CD1c-positive myeloid dendritic cell (primary cell): ENCODE measurements at regions not wholly inside any gene's neighbourhood (a gene's known extent, or its start where the extent isn't known, plus 50 kb on each side); places are given as distances from the start of the nearest gene placed in this dataset.
"Not testable (repeated sequence)": the region's sequence is repeated elsewhere in the genome, so short reads cannot be mapped to it uniquely, and the experiment has no call there.

Experiments used
- DNase-seq: peaks from one replicate; pipeline ENCODE4 v3.0.0-alpha.2; 2016; ENCODE audit errors: extremely low spot score

DNA sequence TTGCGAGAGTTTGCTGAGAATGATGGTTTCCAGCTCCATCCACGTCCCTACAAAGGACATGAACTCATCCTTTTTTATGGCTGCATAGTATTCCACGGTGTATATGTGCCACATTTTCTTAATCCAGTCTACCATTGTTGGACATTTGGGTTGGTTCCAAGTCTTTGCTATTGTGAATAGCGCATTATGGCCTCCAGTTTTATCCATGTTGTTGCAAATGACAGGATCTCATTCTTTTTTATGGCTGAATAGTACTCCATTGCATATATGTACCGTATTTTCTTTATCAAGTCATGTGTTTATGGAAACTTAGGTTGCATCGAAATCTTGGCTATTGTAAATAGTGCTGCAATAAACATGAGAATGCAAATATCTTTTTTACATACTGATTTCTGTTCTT, 266.1 kb upstream of the STXBP6 start:
- DNase-seq, result not testable (repeated sequence)

DNA sequence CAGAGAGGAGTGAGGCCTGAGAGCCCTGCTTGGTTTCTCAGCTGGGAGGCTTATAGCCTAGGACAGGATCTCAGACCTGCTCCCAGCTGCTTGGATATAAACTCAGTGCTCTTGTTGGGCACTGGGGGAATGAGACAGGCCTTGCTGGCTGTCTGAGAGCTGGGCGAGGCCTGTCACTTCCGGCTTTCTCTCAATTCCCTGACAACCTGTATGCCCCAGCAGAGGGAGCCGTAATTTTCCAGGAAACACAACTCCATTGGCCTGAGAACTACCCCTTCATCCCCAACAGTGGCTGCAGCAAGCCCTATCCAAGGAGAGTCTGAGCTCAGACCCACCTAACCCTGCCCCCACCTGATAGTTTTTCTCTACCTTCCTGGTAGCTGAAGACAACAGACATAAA, 258.3 kb upstream of the STXBP6 start:
- DNase-seq, result no peak

GRCh38 chr14:25303934-25304333, 254.0 kb upstream of the STXBP6 start:
- DNase-seq, result no peak

DNA sequence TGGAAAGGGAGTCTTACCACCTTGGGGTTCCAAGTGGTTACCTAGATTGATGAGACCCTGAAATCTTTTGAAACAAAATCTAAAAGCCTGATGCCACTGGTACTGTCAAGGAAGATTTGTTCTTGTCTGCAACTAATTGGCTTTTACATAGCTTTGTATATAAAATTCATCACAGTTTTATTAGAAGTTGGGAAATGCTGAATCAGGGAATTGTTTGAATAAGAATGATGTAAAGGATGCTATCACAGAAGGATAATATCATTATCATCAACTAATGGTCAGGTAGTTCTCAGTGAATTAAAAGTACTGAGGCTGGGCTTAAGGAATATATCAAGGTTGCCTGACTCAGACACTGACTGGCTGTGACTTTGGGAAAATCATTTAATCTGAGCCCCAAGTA, 248.3 kb upstream of the STXBP6 start:
- DNase-seq, result no peak

GRCh38 chr14:25290154-25290553, 240.2 kb upstream of the STXBP6 start:
- DNase-seq, result not testable (repeated sequence)

DNA sequence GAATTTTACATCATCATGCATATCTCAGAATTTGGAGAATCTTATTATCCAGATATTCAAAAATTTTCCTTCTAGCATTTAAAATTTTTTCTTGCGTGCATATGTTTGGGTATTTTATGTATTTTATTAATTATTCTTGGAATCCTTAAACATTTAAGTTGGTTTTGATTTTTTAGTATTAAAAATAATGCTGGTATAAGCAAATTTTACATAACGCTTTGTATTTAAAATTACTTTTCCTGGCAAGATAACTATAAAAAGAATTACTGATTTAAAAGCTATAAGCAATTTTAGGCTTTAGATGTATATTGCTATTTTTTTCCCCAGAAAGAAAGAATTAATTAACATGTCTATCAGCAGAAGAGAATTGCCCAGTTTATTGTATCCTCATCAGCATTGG, 224.6 kb upstream of the STXBP6 start:
- DNase-seq, result no peak

DNA sequence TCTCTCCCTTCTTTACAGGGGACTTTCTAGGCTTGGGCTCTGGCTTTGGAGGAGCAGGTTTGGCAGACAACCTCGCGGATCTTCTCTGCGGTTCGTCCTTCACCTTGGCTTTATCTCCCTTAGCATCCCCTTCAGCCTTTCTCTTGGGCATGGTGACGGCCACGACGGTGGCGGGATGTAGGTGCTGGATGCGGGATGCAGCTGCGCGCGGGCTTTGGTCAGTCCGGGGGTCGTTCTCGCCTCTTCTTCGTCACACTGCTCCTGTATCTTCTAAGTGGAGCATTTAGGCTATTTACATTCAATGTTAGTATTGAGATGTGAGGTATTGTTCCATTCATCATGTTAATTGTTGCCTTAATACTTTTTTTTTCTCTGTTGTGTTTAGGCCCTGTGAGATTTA, 217.2 kb upstream of the STXBP6 start:
- no peak for DNase-seq

DNA sequence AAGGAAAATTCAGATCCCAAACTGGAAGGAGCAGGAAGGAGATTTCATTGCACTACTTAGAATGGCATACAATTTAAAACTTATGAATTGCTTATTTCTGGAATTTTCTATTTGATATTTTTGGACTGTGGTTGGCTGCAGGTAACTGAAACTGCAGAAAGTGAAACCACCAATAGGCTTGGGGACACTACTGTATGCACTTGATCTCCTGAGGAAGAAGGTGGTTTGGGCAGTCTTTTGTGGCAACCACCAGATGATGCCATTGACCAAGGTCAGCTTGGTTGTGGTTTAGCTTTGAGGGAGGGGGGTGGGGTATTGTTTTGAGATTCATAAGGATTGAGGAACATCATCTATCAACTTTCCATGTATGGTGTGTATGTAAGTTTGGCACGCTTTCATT, 209.5 kb upstream of the STXBP6 start:
- no peak for DNase-seq

- no peak for DNase-seq
These were observed 202.8 kb upstream of the STXBP6 start for GRCh38 chr14:25252793-25253192.

GRCh38 chr14:25250516-25250915, 200.6 kb upstream of the STXBP6 start:
- no peak for DNase-seq

- no peak for DNase-seq
These were observed 197.7 kb upstream of the STXBP6 start for GRCh38 chr14:25247609-25248008.

DNA sequence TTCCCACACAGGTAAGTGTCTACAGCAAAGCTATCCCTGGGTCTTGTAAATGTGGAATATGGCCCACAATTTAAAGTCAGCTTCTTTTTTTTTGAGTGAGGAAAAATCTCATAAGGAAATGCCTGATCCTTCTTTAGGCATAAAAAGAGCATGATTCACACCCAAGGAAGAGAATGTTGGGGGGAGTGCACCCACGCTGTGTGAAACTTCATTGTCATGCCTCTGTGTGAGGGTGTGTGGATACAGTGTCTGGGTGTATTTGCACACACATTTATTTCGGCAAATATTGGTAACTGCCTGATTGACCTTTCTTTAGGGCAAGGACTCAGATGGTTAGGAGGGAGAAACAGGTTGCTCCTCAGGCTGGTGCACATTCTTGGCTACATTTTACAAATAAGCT, 196.8 kb upstream of the STXBP6 start:
- no peak for DNase-seq

- no peak for DNase-seq
These were observed 189.2 kb upstream of the STXBP6 start for GRCh38 chr14:25239170-25239569.

GRCh38 chr14:25237845-25238244, 187.9 kb upstream of the STXBP6 start:
- no peak for DNase-seq

DNA sequence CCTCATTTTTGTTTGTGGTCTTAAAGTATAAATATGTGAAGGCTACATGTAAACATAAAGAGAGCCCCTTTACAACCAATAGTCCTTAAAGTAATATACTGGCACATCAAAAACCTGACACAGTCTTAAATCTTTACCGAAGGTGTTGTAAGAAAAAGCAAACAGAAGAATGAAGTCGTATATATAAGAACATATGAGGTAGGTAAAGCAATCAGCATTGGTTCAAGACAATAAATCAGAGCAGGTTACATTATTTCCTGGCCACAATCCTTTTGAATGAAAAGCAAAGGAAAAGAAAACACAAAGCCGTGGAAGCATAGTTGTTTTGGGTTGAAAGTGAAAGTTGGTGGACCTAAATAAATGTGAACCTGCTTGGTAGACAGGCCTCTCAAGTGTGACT, 183.7 kb upstream of the STXBP6 start:
- DNase-seq, result no peak

GRCh38 chr14:25231004-25231403, 181.1 kb upstream of the STXBP6 start:
- no peak for DNase-seq

- no peak for DNase-seq
These were observed 176.3 kb upstream of the STXBP6 start for GRCh38 chr14:25226214-25226613.

DNA sequence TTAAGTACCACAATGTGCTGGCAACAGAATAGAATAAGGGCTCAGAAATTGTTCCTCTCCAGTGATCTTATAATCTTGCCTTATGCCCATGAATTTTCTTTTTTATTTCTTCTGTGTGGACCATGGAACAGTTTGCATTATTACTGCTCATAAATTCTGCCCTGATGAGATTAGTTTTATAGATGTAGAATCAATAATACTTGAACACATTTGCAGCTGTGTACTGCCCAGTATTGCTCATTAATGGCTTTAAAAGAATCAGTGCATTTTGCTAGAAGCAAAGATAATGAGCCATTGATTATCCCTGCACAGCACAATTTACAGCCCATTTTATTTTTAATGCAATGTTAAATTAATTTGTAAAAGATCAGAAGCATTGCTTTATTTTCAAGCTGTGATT, 172.3 kb upstream of the STXBP6 start:
- DNase-seq, result no peak

GRCh38 chr14:25220514-25220913, 170.6 kb upstream of the STXBP6 start:
- DNase-seq, result no peak

GRCh38 chr14:25215607-25216006, 165.7 kb upstream of the STXBP6 start:
- DNase-seq, result no peak

DNA sequence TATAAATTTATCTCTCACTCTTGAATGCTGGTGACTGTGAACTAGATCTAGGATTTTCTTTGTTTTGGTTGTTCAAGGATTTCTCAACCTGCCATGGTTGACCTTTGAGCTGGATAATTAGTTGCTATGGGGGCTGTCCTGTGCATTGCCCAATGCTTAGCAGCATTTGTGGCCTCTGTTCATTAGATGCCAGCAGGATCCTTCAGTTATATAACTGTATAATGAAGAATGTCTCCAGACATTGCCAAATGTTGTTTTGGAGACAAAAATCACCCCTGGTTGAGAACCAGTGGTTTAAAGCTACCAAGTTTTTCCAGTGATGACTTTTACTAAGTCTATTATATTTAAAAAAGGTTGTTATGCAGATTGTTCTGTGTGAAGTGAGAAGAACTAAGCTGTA, 147.9 kb upstream of the STXBP6 start:
- no peak for DNase-seq

DNA sequence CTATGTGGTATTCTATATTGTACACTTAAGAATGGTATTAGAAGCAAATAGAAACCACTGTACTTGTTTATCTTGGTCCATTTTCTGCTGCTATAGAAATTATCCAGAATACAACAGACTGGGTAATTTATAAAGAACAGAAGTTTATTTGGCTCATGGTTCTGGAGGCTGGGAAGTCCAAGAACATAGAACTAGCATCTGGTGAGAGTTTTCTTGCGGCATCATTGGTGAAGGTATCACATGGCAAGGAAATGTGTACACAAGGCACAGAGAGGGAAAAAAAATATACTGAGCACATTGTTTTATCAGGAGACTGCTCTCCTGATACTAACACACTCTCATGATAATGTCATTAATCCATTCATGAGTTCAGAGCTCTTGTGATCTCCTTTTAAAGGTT, 130.3 kb upstream of the STXBP6 start:
- DNase-seq, result no peak

DNA sequence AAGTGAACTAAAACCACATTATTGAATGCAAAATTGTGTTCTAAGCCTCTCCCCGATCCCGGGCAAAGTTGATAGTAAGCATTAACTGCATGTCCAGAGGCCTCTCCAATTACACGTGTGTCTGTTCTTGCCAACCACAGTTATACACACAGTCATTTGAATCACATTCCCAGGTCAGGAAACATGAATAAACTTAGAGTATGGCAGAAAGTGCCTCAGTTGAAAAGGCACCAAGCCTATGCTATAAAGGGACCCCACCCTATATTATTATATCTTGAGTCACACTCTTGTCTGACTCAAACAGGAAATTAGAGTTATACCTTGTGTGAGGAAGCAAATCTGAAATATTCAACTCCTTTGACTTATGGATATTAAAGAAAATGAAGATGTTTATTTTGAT, 128.3 kb upstream of the STXBP6 start:
- DNase-seq, result no peak

- peak; percentile 54 for DNase-seq
These were observed 101.2 kb upstream of the STXBP6 start for GRCh38 chr14:25150934-25151790.
